ENCODE measurements at regions not wholly inside any gene's neighbourhood (a gene's known extent, or its start where the extent isn't known, plus 50 kb on each side); places are given as distances from the start of the nearest gene placed in this dataset.

GRCh38 chr4:177182166-177182565 lies 127.5 kb upstream of the NEIL3 start:
- TF ChIP-seq CTCF (conservative IDR thresholded peaks at IDR 0.05; ENCODE audit: low read length) (no peak), EZH2phosphoT487 (IDR thresholded peaks at IDR 0.05; ENCODE audit: borderline replicate concordance) (no peak)

Data from Loucy (cell line).